H1 (cell line): ENCODE measurements at regions not wholly inside any gene's neighbourhood (a gene's known extent, or its start where the extent isn't known, plus 50 kb on each side); places are given as distances from the start of the nearest gene placed in this dataset.

ENCODE experiments used
- CTCF ChIA-PET: fragments of 300-600 bp; sonication (Branson Sonifier 250); formaldehyde crosslinking; loops from one replicate; lab custom pipeline; 2021; ENCODE audit not compliant: partially characterized antibody; lab: Charles Lee
- POLR2A ChIA-PET: fragments of 300-600 bp; sonication (Branson Sonifier 250); formaldehyde crosslinking; loops from one replicate; lab custom pipeline; 2021; ENCODE audit warnings: inconsistent platforms; ENCODE audit not compliant: partially characterized antibody; lab: Charles Lee
- DNase-seq, 2 experiments: peaks; one replicate each; pipeline versions ENCODE4 v3.0.0 to v3.0.0-alpha.2; 2010 to 2022; ENCODE audit warnings: low spot score in 2 of 2, low read depth in 1 of 2, mixed read lengths in 1 of 2
- FAIRE-seq: peaks from 2 replicates; lab custom pipeline; 2011; peaks lifted over from hg19 to GRCh38; lab: Jason Lieb, UNC
- H2AFZ ChIP-seq: 2 replicates; pipeline ENCODE4 v1.8.1; 2012; ENCODE audit warnings: low read length, inconsistent platforms
- H2AK5ac ChIP-seq: 2 replicates; pipeline ENCODE4 v1.6.1; 2013; ENCODE audit warnings: low read depth, low read length
- H2BK120ac ChIP-seq: replicated peaks from 2 replicates; pipeline ENCODE3; 2013; ENCODE audit warnings: low read depth, low read length, inconsistent platforms
- H2BK12ac ChIP-seq: 2 replicates; pipeline ENCODE4 v1.6.1; 2013; ENCODE audit warnings: low read depth, low read length
- H2BK15ac ChIP-seq: 2 replicates; pipeline ENCODE4 v1.6.1; 2013; ENCODE audit warnings: low read length
- H2BK20ac ChIP-seq: 2 replicates; pipeline ENCODE4 v1.6.1; 2013; ENCODE audit warnings: low read length
- H2BK5ac ChIP-seq: 2 replicates; pipeline ENCODE4 v1.6.1; 2013; ENCODE audit warnings: low read depth, low read length
- H3K14ac ChIP-seq: 2 replicates; pipeline ENCODE4 v1.6.1; 2013; ENCODE audit warnings: inconsistent platforms; ENCODE audit not compliant: insufficient read length
- H3K18ac ChIP-seq: 2 replicates; pipeline ENCODE4 v1.6.1; 2013; ENCODE audit warnings: low read length; ENCODE audit errors: extremely low read depth
- H3K23ac ChIP-seq: 2 replicates; pipeline ENCODE4 v1.6.1; 2013; ENCODE audit warnings: inconsistent platforms; ENCODE audit not compliant: insufficient read length
- H3K23me2 ChIP-seq: 2 replicates; pipeline ENCODE4 v1.6.1; 2013; ENCODE audit warnings: low read depth, low read length
- H3K27ac ChIP-seq: 2 replicates; pipeline ENCODE4 v1.6.1; 2011; ENCODE audit warnings: low read depth, low read length, inconsistent platforms
- H3K27me3 ChIP-seq, 4 experiments: replicated peaks in 1 of 4; 1 replicate in 1 of 4; 2 replicates in 3 of 4; pipeline versions ENCODE4 v1.6.1 to v1.8.1; 2011 to 2013; ENCODE audit warnings: low read length in 3 of 4, mild to moderate bottlenecking in 3 of 4, inconsistent platforms in 2 of 4, mixed read lengths in 2 of 4, moderate library complexity in 1 of 4; ENCODE audit not compliant: control insufficient read depth in 3 of 4, insufficient read depth in 3 of 4; ENCODE audit errors: extremely low read depth in 1 of 4
- H3K36me3 ChIP-seq, 4 experiments: 2 replicates each; pipeline versions ENCODE4 v1.6.1 to v1.8.1; 2011 to 2013; ENCODE audit warnings: mild to moderate bottlenecking in 4 of 4, low read length in 3 of 4, moderate library complexity in 2 of 4, control low read depth in 1 of 4, inconsistent platforms in 1 of 4; ENCODE audit not compliant: insufficient read depth in 4 of 4, control insufficient read depth in 2 of 4
- H3K4ac ChIP-seq: replicated peaks from 2 replicates; pipeline ENCODE3; 2013; ENCODE audit warnings: low read length, low read depth, mixed read lengths, inconsistent platforms; ENCODE audit not compliant: insufficient read length
- H3K4me1 ChIP-seq, 4 experiments: replicated peaks in 1 of 4; 1 replicate in 1 of 4; 2 replicates in 3 of 4; pipeline versions ENCODE4 v1.6.1 to v1.8.1; 2011 to 2013; ENCODE audit warnings: low read length in 3 of 4, inconsistent platforms in 2 of 4, mixed read lengths in 1 of 4; ENCODE audit not compliant: insufficient read depth in 4 of 4, control insufficient read depth in 3 of 4
- H3K4me2 ChIP-seq, 2 experiments: 2 replicates each; pipeline versions ENCODE4 v1.6.1 to v1.8.1; 2011 to 2013; ENCODE audit warnings: low read depth in 2 of 2, low read length in 2 of 2, control low read depth in 1 of 2, inconsistent platforms in 1 of 2, mild to moderate bottlenecking in 1 of 2; ENCODE audit not compliant: insufficient read depth in 1 of 2
- H3K4me3 ChIP-seq, 4 experiments: fragments of 200-600, 300-600 bp in 1 of 4; sonication (generic), shearing (Covaris generic), sonication (Bioruptor Twin) in 1 of 4; 2 replicates each; pipeline versions ENCODE4 v1.5.1 to v1.8.1; 2011 to 2016; ENCODE audit warnings: low read length in 4 of 4, low read depth in 3 of 4, control low read depth in 2 of 4, inconsistent platforms in 2 of 4, mild to moderate bottlenecking in 2 of 4, mixed read lengths in 1 of 4, moderate library complexity in 1 of 4; ENCODE audit not compliant: insufficient read depth in 2 of 4; ENCODE audit errors: extremely low read depth in 1 of 4
- H3K56ac ChIP-seq: replicated peaks from 2 replicates; pipeline ENCODE3; 2013; ENCODE audit warnings: low read depth, mild to moderate bottlenecking, mixed read lengths, low read length, inconsistent platforms; ENCODE audit not compliant: insufficient read length
- H3K79me1 ChIP-seq: 2 replicates; pipeline ENCODE4 v1.6.1; 2013; ENCODE audit warnings: low read depth, low read length, control low read depth
- H3K79me2 ChIP-seq, 2 experiments: 2 replicates each; pipeline versions ENCODE4 v1.6.1 to v1.8.1; 2012 to 2013; ENCODE audit warnings: low read length in 2 of 2, mild to moderate bottlenecking in 2 of 2, inconsistent platforms in 1 of 2; ENCODE audit not compliant: insufficient read depth in 2 of 2, control insufficient read depth in 1 of 2
- H3K9ac ChIP-seq, 4 experiments: replicated peaks in 1 of 4; 1 replicate in 1 of 4; 2 replicates in 3 of 4; pipeline versions ENCODE4 v1.6.1 to v1.8.1; 2011 to 2013; ENCODE audit warnings: low read depth in 3 of 4, low read length in 3 of 4, control low read depth in 2 of 4, mild to moderate bottlenecking in 2 of 4, moderate library complexity in 2 of 4, inconsistent platforms in 1 of 4; ENCODE audit errors: extremely low read depth in 1 of 4
- H3K9me3 ChIP-seq, 2 experiments: 2 replicates each; pipeline versions ENCODE4 v1.6.1 to v1.8.1; 2012 to 2013; ENCODE audit warnings: mild to moderate bottlenecking in 2 of 2, moderate library complexity in 2 of 2, control low read depth in 1 of 2, inconsistent platforms in 1 of 2, low read depth in 1 of 2, low read length in 1 of 2, mixed read lengths in 1 of 2; ENCODE audit not compliant: insufficient read depth in 2 of 2
- H4K20me1 ChIP-seq, 2 experiments: replicated peaks in 1 of 2; 2 replicates each; pipeline versions ENCODE3 to v1.8.1; 2011 to 2013; ENCODE audit warnings: inconsistent platforms in 2 of 2, low read length in 2 of 2, mild to moderate bottlenecking in 1 of 2; ENCODE audit not compliant: insufficient read depth in 2 of 2, control insufficient read depth in 1 of 2
- H4K5ac ChIP-seq: 2 replicates; pipeline ENCODE4 v1.6.1; 2013; ENCODE audit warnings: low read length, low read depth, mixed read lengths, inconsistent platforms; ENCODE audit not compliant: insufficient read length
- H4K8ac ChIP-seq: 2 replicates; pipeline ENCODE4 v1.8.0; 2013; ENCODE audit warnings: mild to moderate bottlenecking, moderate library complexity, low read length, inconsistent platforms; ENCODE audit not compliant: insufficient read depth; ENCODE audit errors: extremely low read depth
- H4K91ac ChIP-seq: replicated peaks from 2 replicates; pipeline ENCODE3; 2013; ENCODE audit warnings: low read length, mixed read lengths, inconsistent platforms; ENCODE audit not compliant: insufficient read length
- CBX8 ChIP-seq: fragments of 300-800, 300-1000 bp; sonication (generic); IDR thresholded peaks from 2 replicates; pipeline ENCODE4 v1.7.1; 2016; ENCODE audit warnings: low read depth, low read length, borderline replicate concordance
- CHD2 ChIP-seq: IDR thresholded peaks from 2 replicates; pipeline ENCODE4 v1.6.1; 2012; ENCODE audit warnings: low read length, improper control_type of control experiment
- EZH2 ChIP-seq: fragments of 200-600 bp; sonication (generic); IDR thresholded peaks from 2 replicates; pipeline ENCODE4 v1.7.1; 2012; ENCODE audit warnings: low read depth, mild to moderate bottlenecking, moderate library complexity, low read length, inconsistent platforms; ENCODE audit not compliant: severe bottlenecking
- JUND ChIP-seq: IDR thresholded peaks from 2 replicates; pipeline ENCODE4 v1.6.1; 2011; ENCODE audit warnings: mild to moderate bottlenecking, improper control_type of control experiment, low read length
- KDM1A ChIP-seq: fragments of 200-600, 300-600 bp; sonication (generic); IDR thresholded peaks from 2 replicates; pipeline ENCODE4 v1.7.1; 2016; ENCODE audit warnings: mild to moderate bottlenecking, low read length, borderline replicate concordance
- MAFK ChIP-seq: IDR thresholded peaks from 2 replicates; pipeline ENCODE4 v1.6.1; 2012; ENCODE audit warnings: low read depth, mild to moderate bottlenecking, improper control_type of control experiment, low read length
- RFX5 ChIP-seq: IDR thresholded peaks from 2 replicates; pipeline ENCODE4 v1.6.1; 2011; ENCODE audit warnings: low read depth, low read length, improper control_type of control experiment, borderline replicate concordance
- SIRT6 ChIP-seq: IDR thresholded peaks from one replicate; pipeline ENCODE4 v1.7.1; 2012; ENCODE audit warnings: low read length, inconsistent platforms
- TEAD4 ChIP-seq: IDR thresholded peaks from 2 replicates; pipeline ENCODE4 v1.6.1; 2012; ENCODE audit warnings: low read depth, low read length, inconsistent platforms, mixed read lengths
- USF2 ChIP-seq: IDR thresholded peaks from 2 replicates; pipeline ENCODE4 v1.6.1; 2011; ENCODE audit warnings: low read length, improper control_type of control experiment
- WGBS, 2 experiments: shearing (Covaris generic) in 1 of 2; methylation state at CpG; one replicate each; pipeline versions ENCODE4 v1.1.6 to v1.1.7; 2013 to 2015; ENCODE audit warnings: low lambda C conversion rate in 2 of 2, mixed read lengths in 2 of 2, inconsistent platforms in 1 of 2, low coverage in 1 of 2, missing lambda C conversion rate in 1 of 2; ENCODE audit not compliant: insufficient replicate concordance in 2 of 2, insufficient coverage in 1 of 2, insufficient read length in 1 of 2; ENCODE audit errors: extremely low coverage in 1 of 2, missing lambda C conversion rate in 1 of 2; 5-methylcytosine and 5-hydroxymethylcytosine counted together

- no peak for DNase-seq
- no peak overlapping the region for H4K5ac ChIP-seq
- no peaks in the 10 kb centered on the region for H3K4me1 ChIP-seq
- H2BK120ac ChIP-seq: no peak overlapping the region
- no peaks in the 10 kb centered on the region; the same call in 1 of the 2 replicates for H3K23me2 ChIP-seq
- no peaks in the 10 kb centered on the region for H3K9me3 ChIP-seq
- H3K79me1 ChIP-seq: no peaks in the 10 kb centered on the region
- H2BK15ac ChIP-seq: no peak overlapping the region
- no peak overlapping the region for H2AFZ ChIP-seq
- no peak overlapping the region for H2BK20ac ChIP-seq
- H4K20me1 ChIP-seq: no peaks in the 10 kb centered on the region
- WGBS, 2 experiments: 92% methylated on average over 3 of the region's 3 CpGs; no CpG with 5 or more reads in 1 of the 2 experiments
- H3K18ac ChIP-seq: no peak overlapping the region
- H2BK12ac ChIP-seq: no peak overlapping the region
- FAIRE-seq: no peak
- TF ChIP-seq JUND: no peak
- TF ChIP-seq CHD2: no peak
- no peak for TF ChIP-seq MAFK
- no peak for TF ChIP-seq EZH2
- no peak for TF ChIP-seq USF2
- TF ChIP-seq RFX5: no peak
- TF ChIP-seq KDM1A: no peak
- TF ChIP-seq CBX8: no peak
- no peak for TF ChIP-seq SIRT6
- TF ChIP-seq TEAD4: no peak
- no peak overlapping the region for H3K27ac ChIP-seq
- no peak overlapping the region for H3K9ac ChIP-seq
- no peak overlapping the region for H2BK5ac ChIP-seq
- no peak overlapping the region for H3K14ac ChIP-seq
- POLR2A ChIA-PET: no interaction called here
- CTCF ChIA-PET: interaction anchor here (0.7 to 4.1 kb wide), 5 partner anchors 10 to 166 kb away, joined by 3 to 20 read pairs (median 4); no protein-coding TSS in a partner anchor
- H2AK5ac ChIP-seq: no peak overlapping the region
- H3K79me2 ChIP-seq: no peaks in the 10 kb centered on the region
- H3K4me3 ChIP-seq: no peak overlapping the region
- no peak overlapping the region for H3K4me2 ChIP-seq
- no peak overlapping the region for H4K91ac ChIP-seq
- H3K23ac ChIP-seq: no peak overlapping the region
- H3K36me3 ChIP-seq: no peaks in the 10 kb centered on the region
- H4K8ac ChIP-seq: no peak overlapping the region
- H3K27me3 ChIP-seq: no peaks in the 10 kb centered on the region
- H3K4ac ChIP-seq: no peak overlapping the region
- no peak overlapping the region for H3K56ac ChIP-seq
Measured at GRCh38 chr11:103849366-103849765, 187.1 kb upstream of the DDI1 start.
